ENCODE measurements at regions not wholly inside any gene's neighbourhood (a gene's known extent, or its start where the extent isn't known, plus 50 kb on each side); places are given as distances from the start of the nearest gene placed in this dataset.

- TF ChIP-seq CTCF (IDR thresholded peaks at IDR 0.05) = no peak
- no peak for TF ChIP-seq POLR2A (IDR thresholded peaks at IDR 0.05)
These were observed 591.6 kb downstream of the ISL1 start for GRCh38 chr5:51974834-51975233.

Measured in thyroid gland (tissue), 4 donors.